HepG2 (cell line): ENCODE measurements at regions not wholly inside any gene's neighbourhood (a gene's known extent, or its start where the extent isn't known, plus 50 kb on each side); places are given as distances from the start of the nearest gene placed in this dataset.

Source experiments
- HCFC1 ChIP-seq: fragments of 150-350 bp; IDR thresholded peaks from 2 replicates; pipeline ENCODE4 v1.6.1; 2014; ENCODE audit warnings: low read depth, low read length
- HNRNPK ChIP-seq: fragments of 200-400 bp; formaldehyde crosslinking; IDR thresholded peaks from 2 replicates; pipeline ENCODE4 v1.6.1; 2018; ENCODE audit warnings: low read length, low read depth, moderate library complexity, mild to moderate bottlenecking; ENCODE audit not compliant: poor library complexity, severe bottlenecking
- HOMEZ ChIP-seq: IDR thresholded peaks from 2 replicates; pipeline ENCODE4 v1.6.1; 2016; ENCODE audit warnings: low read depth
- IRF1 ChIP-seq: sonication (generic); formaldehyde crosslinking; IDR thresholded peaks from 2 replicates; pipeline ENCODE4 v1.4.0; 2020; ENCODE audit warnings: low read depth, mild to moderate bottlenecking, missing genetic modification reagents
- MBNL3 ChIP-seq: fragments of 250-450 bp; sonication (Bioruptor Pico); conservative IDR thresholded peaks from 2 replicates; pipeline ENCODE4 v1.8.0; 2022; ENCODE audit warnings: mild to moderate bottlenecking, inconsistent platforms
- NR2F6 ChIP-seq, 2 experiments: IDR thresholded peaks; 2 replicates each; pipeline ENCODE4 v1.6.1; 2016; ENCODE audit warnings: antibody characterized with exemption in 1 of 2, mild to moderate bottlenecking in 1 of 2
- ZBTB40 ChIP-seq, 2 experiments: fragments of 450-650 bp in 1 of 2; sonication (generic) in 1 of 2; formaldehyde crosslinking in 1 of 2; IDR thresholded peaks; 2 replicates each; pipeline versions ENCODE4 v1.6.1 to v1.8.0; 2016 to 2022; ENCODE audit warnings: antibody characterized with exemption in 1 of 2, mild to moderate bottlenecking in 1 of 2, missing genetic modification reagents in 1 of 2
- ZNF124 ChIP-seq: sonication (generic); formaldehyde crosslinking; IDR thresholded peaks from 2 replicates; pipeline ENCODE4 v1.4.0; 2020; ENCODE audit warnings: missing genetic modification reagents
- ZNF574 ChIP-seq: sonication (generic); formaldehyde crosslinking; IDR thresholded peaks from 2 replicates; pipeline ENCODE4 v1.4.0; 2020; ENCODE audit warnings: missing genetic modification reagents
- ZNF724P ChIP-seq: sonication (generic); formaldehyde crosslinking; IDR thresholded peaks from 2 replicates; pipeline ENCODE4 v1.8.0; 2022; ENCODE audit warnings: missing genetic modification reagents, borderline replicate concordance

GRCh38 chr12:43104494-43104893 lies 447.5 kb downstream of the ADAMTS20 start (continued):
- TF ChIP-seq ZNF574 (no peak), MBNL3 (CRISPR knock-in tag) (no peak), HNRNPK (no peak), NR2F6 (IDR thresholded peaks at IDR 0.05) (no peak), NR2F6 (CRISPR knock-in tag; IDR thresholded peaks at IDR 0.05) (no peak), IRF1 (CRISPR knock-in tag) (no peak), ZNF724P (CRISPR knock-in tag) (no peak), ZNF124 (no peak), HCFC1 (no peak), ZBTB40 (IDR thresholded peaks at IDR 0.05) (no peak), ZBTB40 (CRISPR knock-in tag; IDR thresholded peaks at IDR 0.05) (no peak), HOMEZ (CRISPR knock-in tag) (no peak)
